SH-SY5Y (cell line): ENCODE measurements at regions not wholly inside any gene's neighbourhood (a gene's known extent, or its start where the extent isn't known, plus 50 kb on each side); places are given as distances from the start of the nearest gene placed in this dataset.

ENCODE experiments used
- GATA2 ChIP-seq: IDR thresholded peaks from 2 replicates; pipeline ENCODE4 v1.6.1; 2011; ENCODE audit warnings: mild to moderate bottlenecking, low read depth, low read length
- GATA3 ChIP-seq: IDR thresholded peaks from 2 replicates; pipeline ENCODE4 v1.6.1; 2011; ENCODE audit warnings: low read depth, mild to moderate bottlenecking, low read length, moderate library complexity

DNA sequence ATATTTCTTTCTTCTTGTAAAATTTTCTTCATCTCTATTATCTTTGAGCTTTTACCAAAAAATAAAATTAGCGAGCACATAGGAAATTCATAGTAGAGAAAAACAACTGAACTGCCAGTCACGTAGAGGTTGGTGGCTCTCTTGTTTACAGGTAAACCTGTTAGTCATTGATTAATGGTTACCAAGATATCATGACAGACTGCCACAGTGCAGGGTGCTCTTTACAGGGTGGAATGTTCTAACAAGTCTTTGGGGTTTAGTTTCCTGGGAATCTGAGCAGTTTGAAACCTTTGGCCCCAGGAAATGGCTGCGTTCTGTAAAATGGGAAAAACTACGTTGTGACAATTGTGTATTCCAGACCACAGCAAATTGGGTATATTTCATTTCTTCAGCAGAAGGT is 407.3 kb upstream of the ADARB2 start:
- no peak for TF ChIP-seq GATA2
- no peak for TF ChIP-seq GATA3
